Gastrocnemius medialis (tissue), 4 donors: ENCODE measurements at regions not wholly inside any gene's neighbourhood (a gene's known extent, or its start where the extent isn't known, plus 50 kb on each side); places are given as distances from the start of the nearest gene placed in this dataset.

Experiments
- POLR2A ChIP-seq, 2 donors: fragments of 450-650 bp; IDR thresholded peaks; one replicate each; pipeline ENCODE4 v1.6.1; 2017; ENCODE audit warnings: antibody characterized with exemption in 2 of 2, mild to moderate bottlenecking in 2 of 2, moderate library complexity in 2 of 2
- TF ChIP-seq, protein P1 (sequence below), 5 experiments: fragments of 450-650 bp in 3 of 5; fragments of 200-600 bp in 2 of 5; sonication (generic) in 2 of 5; IDR thresholded peaks in 4 of 5; conservative IDR thresholded peaks in 1 of 5; 1 replicate in 4 of 5; 2 replicates in 1 of 5; pipeline ENCODE4 v1.5.1; 2016 to 2019; ENCODE audit warnings: antibody characterized with exemption in 5 of 5, mild to moderate bottlenecking in 3 of 5, moderate library complexity in 3 of 5

DNA sequence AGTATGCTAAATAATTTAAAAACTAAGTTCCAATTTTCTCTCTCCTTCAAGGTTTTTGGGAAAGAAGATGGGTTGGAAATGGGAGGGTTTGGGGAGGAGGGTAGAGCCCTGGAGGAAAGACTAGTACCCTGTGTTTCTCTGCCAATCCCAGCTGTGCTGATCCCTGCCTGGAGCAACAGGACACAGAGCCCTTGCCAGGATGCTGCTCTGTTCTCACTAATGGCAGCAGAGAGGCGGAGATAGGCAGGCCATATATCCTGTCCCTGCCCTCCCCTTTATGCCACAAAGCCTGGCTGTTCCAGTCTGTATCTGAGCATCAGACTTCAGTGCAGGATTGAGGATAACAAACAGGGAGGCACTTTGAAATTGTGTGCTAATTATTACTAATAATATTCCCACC is 99.0 kb downstream of the C12orf75 start:
- TF ChIP-seq, protein P1, sequence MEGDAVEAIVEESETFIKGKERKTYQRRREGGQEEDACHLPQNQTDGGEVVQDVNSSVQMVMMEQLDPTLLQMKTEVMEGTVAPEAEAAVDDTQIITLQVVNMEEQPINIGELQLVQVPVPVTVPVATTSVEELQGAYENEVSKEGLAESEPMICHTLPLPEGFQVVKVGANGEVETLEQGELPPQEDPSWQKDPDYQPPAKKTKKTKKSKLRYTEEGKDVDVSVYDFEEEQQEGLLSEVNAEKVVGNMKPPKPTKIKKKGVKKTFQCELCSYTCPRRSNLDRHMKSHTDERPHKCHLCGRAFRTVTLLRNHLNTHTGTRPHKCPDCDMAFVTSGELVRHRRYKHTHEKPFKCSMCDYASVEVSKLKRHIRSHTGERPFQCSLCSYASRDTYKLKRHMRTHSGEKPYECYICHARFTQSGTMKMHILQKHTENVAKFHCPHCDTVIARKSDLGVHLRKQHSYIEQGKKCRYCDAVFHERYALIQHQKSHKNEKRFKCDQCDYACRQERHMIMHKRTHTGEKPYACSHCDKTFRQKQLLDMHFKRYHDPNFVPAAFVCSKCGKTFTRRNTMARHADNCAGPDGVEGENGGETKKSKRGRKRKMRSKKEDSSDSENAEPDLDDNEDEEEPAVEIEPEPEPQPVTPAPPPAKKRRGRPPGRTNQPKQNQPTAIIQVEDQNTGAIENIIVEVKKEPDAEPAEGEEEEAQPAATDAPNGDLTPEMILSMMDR (IDR thresholded peaks at IDR 0.05 in 4 of 5, conservative IDR thresholded peaks at IDR 0.05 in 1 of 5) = no peak
- TF ChIP-seq POLR2A (IDR thresholded peaks at IDR 0.05) = no peak
